ENCODE measurements at regions not wholly inside any gene's neighbourhood (a gene's known extent, or its start where the extent isn't known, plus 50 kb on each side); places are given as distances from the start of the nearest gene placed in this dataset.

GRCh38 chr2:215699700-215700538 lies 264.1 kb upstream of the FN1 start:
- Histone ChIP-seq H3K27me3 (ENCODE audit: control insufficient read depth in 1 of 2, insufficient read depth in 2 of 2, low read length in 2 of 2) (no peaks in the 10 kb centered on the region), H3K9me3 (ENCODE audit: low read length) (peaks cover 14% of the 10 kb centered on the region; the same call in 1 of the 2 replicates), H3K27ac (ENCODE audit: extremely low read length, insufficient read depth, low read length) (peak overlapping the region; percentile 13), H4K20me1 (ENCODE audit: insufficient read depth, low read length) (no peaks in the 10 kb centered on the region), H3K4me2 (ENCODE audit: low read depth, low read length) (no peak overlapping the region), H3K79me2 (ENCODE audit: insufficient read depth, low read length) (no peaks in the 10 kb centered on the region), H3K4me3 (replicated peaks in 1 of 3; ENCODE audit: insufficient read depth in 1 of 3, low read depth in 2 of 3, low read length in 3 of 3) (no peak overlapping the region), H3K4me1 (ENCODE audit: insufficient read depth, low read length) (peaks cover 50% of the 10 kb centered on the region), H2AFZ (ENCODE audit: low read length) (no peak overlapping the region), H3K9ac (ENCODE audit: insufficient read depth, low read depth, low read length) (no peak overlapping the region), H3K36me3 (replicated peaks in 1 of 2; ENCODE audit: control insufficient read depth in 1 of 2, insufficient read depth in 2 of 2, low read length in 2 of 2) (no peaks in the 10 kb centered on the region)
- FAIRE-seq, result no peak
- WGBS (ENCODE audit: low lambda C conversion rate), result 95% methylated on average over 2 of the region's 2 CpGs
- no peak for DNase-seq (ENCODE audit: low spot score)
- CTCF ChIA-PET (ENCODE audit: low intra/inter-chr PET ratio, low total read pairs), result no interaction called here
- in situ Hi-C loops (cut with HindIII; ENCODE audit: extremely low pct_ligation_motif_present, low pct_unique_long_range_greater_than_20kb), result no loop called here
- POLR2A ChIA-PET, result no interaction called here
- no peak for TF ChIP-seq NRL (CRISPR knock-in tag; IDR thresholded peaks at IDR 0.05; ENCODE audit: borderline replicate concordance)
- TF ChIP-seq ZBTB25 (CRISPR knock-in tag; IDR thresholded peaks at IDR 0.05), result 0 out of 2 replicates have a peak, but pooled peaks have one; percentile 17
- 0 out of 2 replicates have a peak, but pooled peaks have one; percentile 16 for TF ChIP-seq THAP11 (CRISPR knock-in tag; IDR thresholded peaks at IDR 0.05)
- peak; percentile 16; the same call in 1 of the 2 replicates for TF ChIP-seq ATF2 (CRISPR knock-in tag; IDR thresholded peaks at IDR 0.05)
- TF ChIP-seq MED1 (CRISPR knock-in tag; IDR thresholded peaks at IDR 0.05), result 0 out of 2 replicates have a peak, but pooled peaks have one; percentile 21
- TF ChIP-seq ISL2 (CRISPR knock-in tag; IDR thresholded peaks at IDR 0.05), result no peak
- intact Hi-C loops (cut with micrococcal nuclease; ENCODE audit: unreplicated experiment), result loop anchor here (1.0 kb wide), 1 partner anchor 8 kb away; no protein-coding TSS in a partner anchor
- BruUV-seq (replicated peaks), result no TSS peak
- no peak for ATAC-seq

Data from HepG2 (cell line).